ENCODE measurements at regions not wholly inside any gene's neighbourhood (a gene's known extent, or its start where the extent isn't known, plus 50 kb on each side); places are given as distances from the start of the nearest gene placed in this dataset.

GRCh38 chr5:89020926-89021610, 138.1 kb upstream of the MEF2C start:
- Histone ChIP-seq H3K4me2 (ENCODE audit: insufficient read depth in 1 of 2, low read depth in 2 of 2, low read length in 2 of 2) (no peak overlapping the region), H3K36me3 (ENCODE audit: control insufficient read depth in 2 of 4, insufficient read depth in 4 of 4, low read length in 3 of 4) (no peaks in the 10 kb centered on the region; a peak in 1 of 8 replicates), H2AFZ (ENCODE audit: low read length) (no peak overlapping the region), H2BK5ac (ENCODE audit: low read depth, low read length) (no peak overlapping the region), H3K18ac (ENCODE audit: extremely low read depth, low read length) (no peak overlapping the region), H2BK15ac (ENCODE audit: low read length) (no peak overlapping the region), H2BK120ac (replicated peaks; ENCODE audit: low read depth, low read length) (no peak overlapping the region), H3K4me1 (replicated peaks in 1 of 4; ENCODE audit: control insufficient read depth in 3 of 4, insufficient read depth in 4 of 4, low read length in 3 of 4) (no peaks in the 10 kb centered on the region; a peak in 1 of 7 replicates), H3K9me3 (ENCODE audit: insufficient read depth in 2 of 2, low read depth in 1 of 2, low read length in 1 of 2) (no peaks in the 10 kb centered on the region), H3K9ac (replicated peaks in 1 of 4; ENCODE audit: extremely low read depth in 1 of 4, low read depth in 3 of 4, low read length in 3 of 4) (no peak overlapping the region), H3K4ac (replicated peaks; ENCODE audit: insufficient read length, low read depth, low read length) (no peak overlapping the region), H2BK20ac (ENCODE audit: low read length) (no peak overlapping the region), H3K4me3 (ENCODE audit: extremely low read depth in 1 of 4, insufficient read depth in 2 of 4, low read depth in 3 of 4, low read length in 4 of 4) (no peak overlapping the region), H3K79me1 (ENCODE audit: low read depth, low read length) (no peaks in the 10 kb centered on the region), H4K8ac (ENCODE audit: extremely low read depth, insufficient read depth, low read length) (no peak overlapping the region), H3K27ac (ENCODE audit: low read depth, low read length) (no peak overlapping the region), H4K20me1 (replicated peaks in 1 of 2; ENCODE audit: control insufficient read depth in 1 of 2, insufficient read depth in 2 of 2, low read length in 2 of 2) (no peaks in the 10 kb centered on the region), H3K56ac (replicated peaks; ENCODE audit: insufficient read length, low read depth, low read length) (no peak overlapping the region), H3K14ac (ENCODE audit: insufficient read length) (no peak overlapping the region), H2BK12ac (ENCODE audit: low read depth, low read length) (no peak overlapping the region), H3K23me2 (ENCODE audit: low read depth, low read length) (no peaks in the 10 kb centered on the region), H3K23ac (ENCODE audit: insufficient read length) (no peak overlapping the region), H2AK5ac (ENCODE audit: low read depth, low read length) (no peak overlapping the region), H4K5ac (ENCODE audit: insufficient read length, low read depth, low read length) (no peak overlapping the region), H3K27me3 (replicated peaks in 1 of 4; ENCODE audit: control insufficient read depth in 3 of 4, extremely low read depth in 1 of 4, insufficient read depth in 3 of 4, low read length in 3 of 4) (no peaks in the 10 kb centered on the region), H3K79me2 (ENCODE audit: control insufficient read depth in 1 of 2, insufficient read depth in 2 of 2, low read length in 2 of 2) (no peaks in the 10 kb centered on the region), H4K91ac (replicated peaks; ENCODE audit: insufficient read length, low read length) (no peak overlapping the region)
- no peak for TF ChIP-seq ATF3 (IDR thresholded peaks at IDR 0.05; ENCODE audit: insufficient read depth, low read depth, low read length)
- TF ChIP-seq TAF7 (optimal IDR thresholded peaks at IDR 0.05; ENCODE audit: borderline replicate concordance, low read depth, low read length): no peak
- no peak for TF ChIP-seq CEBPB (IDR thresholded peaks at IDR 0.05; ENCODE audit: low read depth, low read length)
- TF ChIP-seq EZH2 (IDR thresholded peaks at IDR 0.05; ENCODE audit: low read depth, low read length, severe bottlenecking): no peak
- no peak for TF ChIP-seq CREB1 (IDR thresholded peaks at IDR 0.05)
- no peak for TF ChIP-seq SP2 (IDR thresholded peaks at IDR 0.05; ENCODE audit: low read length)
- DNase-seq (ENCODE audit: low read depth in 1 of 2, low spot score in 2 of 2): no peak
- CTCF ChIA-PET (ENCODE audit: partially characterized antibody): interaction anchor here (0.7 kb wide), 1 partner anchor 1318 kb away, joined by 3 read pairs; no protein-coding TSS in a partner anchor
- WGBS, 2 experiments (ENCODE audit: extremely low coverage in 1 of 2, insufficient coverage in 1 of 2, insufficient read length in 1 of 2, insufficient replicate concordance in 2 of 2, low coverage in 1 of 2, low lambda C conversion rate in 2 of 2, missing lambda C conversion rate in 1 of 2): 89% methylated on average over 4 of the region's 4 CpGs; no CpG with 5 or more reads in 1 of the 2 experiments
- POLR2A ChIA-PET (ENCODE audit: partially characterized antibody): no interaction called here
- no peak for FAIRE-seq
